NCI-H82 treated with DMSO at 0.1 percent for 48 hours (cell line): ENCODE measurements at regions not wholly inside any gene's neighbourhood (a gene's known extent, or its start where the extent isn't known, plus 50 kb on each side); places are given as distances from the start of the nearest gene placed in this dataset.
"Not testable (repeated sequence)": the region's sequence is repeated elsewhere in the genome, so short reads cannot be mapped to it uniquely, and the experiment has no call there.

Experiments
- DNase-seq: peaks from one replicate; lab custom pipeline; 2025; ENCODE audit not compliant: unreplicated experiment; lab: John Stamatoyannopoulos, UW

GRCh38 chr6:28794175-28795002 is 129.4 kb downstream of the TRIM27 start:
- peak; percentile 68 for DNase-seq

DNA sequence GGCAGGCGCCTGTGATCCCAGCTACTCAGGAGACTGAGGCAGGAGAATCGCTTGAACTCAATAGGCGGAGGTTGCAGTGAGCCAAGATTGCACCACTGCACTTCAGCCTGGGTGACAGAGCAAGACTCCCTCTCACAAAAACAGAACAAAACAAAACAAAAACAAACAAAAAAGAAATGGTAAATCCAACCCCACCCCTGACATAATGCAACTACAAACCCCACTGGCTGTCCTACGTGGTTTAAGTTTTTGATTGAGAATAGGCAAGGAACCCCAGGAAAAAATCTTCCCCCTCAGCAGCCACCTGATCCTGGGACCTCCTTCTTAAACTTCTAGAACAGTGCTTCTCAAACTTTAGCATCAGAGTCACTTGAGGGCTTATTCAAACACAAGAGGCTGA is 123.1 kb downstream of the TRIM27 start:
- not testable (repeated sequence) for DNase-seq

GRCh38 chr6:28802417-28803336 is 121.1 kb downstream of the TRIM27 start:
- DNase-seq: no peak

DNA sequence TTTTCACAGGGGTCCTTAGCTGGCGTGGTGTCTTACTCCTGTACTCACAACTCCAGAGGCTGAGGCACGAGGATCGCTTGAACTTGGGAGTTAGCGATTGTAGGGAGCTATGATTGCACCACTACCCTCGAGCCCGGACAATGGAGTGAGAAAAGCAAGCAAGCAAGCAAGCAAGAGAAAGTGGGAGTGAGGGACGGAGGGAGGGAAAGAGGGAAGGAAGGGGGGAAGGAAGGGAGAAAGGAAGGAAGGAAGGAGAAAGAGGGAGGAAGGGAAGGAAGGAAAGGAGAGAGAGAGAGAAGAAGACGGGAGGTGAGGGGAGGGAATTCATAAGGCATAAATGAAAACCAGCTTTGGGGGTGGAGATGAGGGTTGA is 120.5 kb downstream of the TRIM27 start:
- no peak for DNase-seq

- peak; percentile 66 for DNase-seq
Measured at GRCh38 chr6:28807682-28808280, 116.0 kb downstream of the TRIM27 start.

- DNase-seq: no peak
Measured at GRCh38 chr6:28808383-28808782, 115.4 kb downstream of the TRIM27 start.

GRCh38 chr6:28809947-28810658 is 113.7 kb downstream of the TRIM27 start:
- DNase-seq: no peak

GRCh38 chr6:28810659-28811053 is 113.1 kb downstream of the TRIM27 start:
- DNase-seq: no peak

GRCh38 chr6:28811873-28812272 is 111.9 kb downstream of the TRIM27 start:
- DNase-seq: no peak

DNA sequence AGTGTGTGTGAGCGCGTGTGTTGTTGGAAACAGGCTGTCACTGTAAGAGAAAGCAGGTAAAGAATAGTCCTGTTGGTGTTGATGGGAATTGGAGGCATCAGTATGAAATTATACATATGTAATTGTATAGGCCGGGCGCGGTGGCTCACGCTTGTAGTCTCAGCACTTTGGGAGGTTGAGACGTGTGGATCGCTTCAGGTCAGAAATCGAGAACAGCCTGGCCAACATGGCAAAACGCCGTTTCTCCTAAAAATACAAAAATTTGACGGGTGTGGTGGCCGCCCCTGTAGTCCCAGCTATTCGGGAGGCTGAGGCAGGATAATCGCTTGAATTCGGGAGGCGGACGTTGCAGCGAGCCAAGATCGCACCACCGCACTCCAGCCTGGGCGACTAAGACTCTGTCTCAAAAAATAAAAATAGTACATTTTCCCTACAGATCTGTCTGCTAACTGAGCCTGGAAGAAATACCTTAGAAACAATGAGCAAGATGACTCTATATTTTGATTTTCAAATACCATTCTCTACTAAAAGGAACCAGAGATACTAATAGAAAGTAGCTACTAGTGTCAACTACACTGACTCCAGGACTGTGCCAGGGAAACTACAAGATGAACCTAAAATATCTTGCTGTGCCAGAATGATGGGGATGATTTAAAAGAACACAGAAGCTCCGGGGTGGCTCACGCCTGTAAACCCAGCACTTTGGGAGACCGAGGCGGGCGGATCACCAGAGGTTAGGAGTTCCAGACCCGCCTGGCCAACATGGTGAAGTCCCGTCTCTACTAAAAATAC is 110.8 kb downstream of the TRIM27 start:
- no peak for DNase-seq

DNA sequence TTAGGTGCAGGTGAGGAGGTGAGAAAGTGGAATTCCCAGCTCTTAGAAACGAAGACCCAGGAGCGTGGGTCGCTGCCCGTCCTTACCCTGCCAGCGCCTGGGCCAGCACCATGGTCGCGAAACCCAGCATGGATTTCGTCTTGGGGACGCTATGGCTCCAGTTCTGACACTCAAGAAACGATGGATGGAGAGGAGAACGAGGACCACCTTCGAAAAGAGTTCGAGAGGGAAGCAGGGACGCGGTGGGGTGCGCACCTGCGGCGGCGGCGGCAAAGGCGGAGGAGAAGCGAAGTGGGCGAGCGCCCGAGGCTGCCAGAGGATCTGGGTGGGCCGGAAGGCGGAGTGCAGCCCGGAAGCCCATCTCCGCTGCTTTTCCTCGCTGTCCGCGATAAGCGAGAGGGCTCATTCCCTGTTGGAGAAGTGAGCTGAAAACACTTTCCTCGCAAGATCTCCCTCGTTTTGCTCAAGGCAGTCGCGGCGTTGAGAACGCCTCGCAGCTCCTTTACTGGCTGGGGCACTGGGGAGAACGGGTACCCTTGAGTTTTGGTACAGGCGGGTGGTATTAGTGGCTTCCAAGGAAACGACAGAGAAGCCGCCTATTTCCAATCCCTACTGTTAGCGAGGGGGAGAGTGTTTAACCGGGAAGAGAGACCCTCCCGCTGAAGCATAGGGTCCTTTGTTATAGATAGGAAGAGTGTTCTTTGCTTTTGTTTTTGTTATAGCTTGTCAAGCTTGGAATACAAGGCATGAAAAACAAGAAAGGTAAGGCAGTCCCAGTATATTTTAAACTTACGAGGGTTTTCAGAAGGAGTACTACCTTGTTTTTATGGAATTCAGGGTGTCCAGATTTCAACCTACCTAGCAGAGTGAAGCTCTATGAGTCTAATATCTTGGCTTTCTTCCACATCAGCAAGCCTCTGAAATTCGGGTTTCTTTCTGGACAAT is 109.5 kb downstream of the TRIM27 start:
- DNase-seq: no peak

DNA sequence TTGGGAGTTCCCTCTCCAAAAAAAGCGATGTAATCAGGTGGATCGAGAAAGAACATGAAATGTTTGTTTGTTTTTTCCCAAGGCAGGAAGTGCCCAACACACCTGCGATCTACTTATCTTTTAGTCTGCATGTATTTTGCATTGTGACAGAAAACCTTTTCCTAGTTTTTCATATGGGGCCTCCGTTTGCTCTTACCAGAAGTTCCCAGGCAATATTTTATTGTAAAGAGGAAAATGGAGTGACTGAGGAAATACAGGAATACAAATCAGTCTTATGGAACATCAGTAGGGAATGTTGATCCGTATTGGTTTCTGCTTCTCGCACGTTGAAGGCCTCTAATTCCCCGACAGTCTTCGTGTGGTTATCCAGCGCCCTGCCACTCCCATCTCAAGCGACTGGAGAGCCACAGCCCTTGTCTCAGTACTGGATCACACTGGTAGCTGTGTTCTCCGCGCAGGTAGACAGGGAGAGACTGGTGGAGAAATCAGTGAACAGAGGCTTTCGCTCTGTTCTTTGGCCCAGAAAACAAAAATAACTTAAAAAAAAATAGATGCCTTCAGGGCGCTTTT is 107.4 kb downstream of the TRIM27 start:
- DNase-seq: no peak

GRCh38 chr6:28816909-28817807 is 106.6 kb downstream of the TRIM27 start:
- DNase-seq: peak; percentile 31

DNA sequence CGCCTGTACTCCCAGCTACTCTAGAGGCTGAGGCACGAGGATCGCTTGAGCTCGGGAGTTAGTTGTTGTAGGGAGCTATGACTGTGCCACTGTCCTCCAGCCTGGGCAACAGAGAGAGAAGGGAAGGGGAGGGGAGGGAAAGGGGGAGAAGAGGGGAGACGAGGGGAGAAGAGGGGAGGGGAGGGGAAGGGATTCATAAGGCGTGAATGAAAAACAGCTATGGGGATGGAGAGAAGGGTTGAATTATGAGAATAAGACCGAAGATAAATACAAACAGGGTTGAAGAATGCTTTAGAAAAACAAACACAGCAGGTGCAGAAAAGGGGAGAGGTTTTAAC is 106.0 kb downstream of the TRIM27 start:
- no peak for DNase-seq

GRCh38 chr6:28824793-28825731 is 98.7 kb downstream of the TRIM27 start:
- DNase-seq: no peak

GRCh38 chr6:28825732-28826293 is 98.0 kb downstream of the TRIM27 start:
- DNase-seq: no peak
